ENCODE measurements at regions not wholly inside any gene's neighbourhood (a gene's known extent, or its start where the extent isn't known, plus 50 kb on each side); places are given as distances from the start of the nearest gene placed in this dataset.

DNA sequence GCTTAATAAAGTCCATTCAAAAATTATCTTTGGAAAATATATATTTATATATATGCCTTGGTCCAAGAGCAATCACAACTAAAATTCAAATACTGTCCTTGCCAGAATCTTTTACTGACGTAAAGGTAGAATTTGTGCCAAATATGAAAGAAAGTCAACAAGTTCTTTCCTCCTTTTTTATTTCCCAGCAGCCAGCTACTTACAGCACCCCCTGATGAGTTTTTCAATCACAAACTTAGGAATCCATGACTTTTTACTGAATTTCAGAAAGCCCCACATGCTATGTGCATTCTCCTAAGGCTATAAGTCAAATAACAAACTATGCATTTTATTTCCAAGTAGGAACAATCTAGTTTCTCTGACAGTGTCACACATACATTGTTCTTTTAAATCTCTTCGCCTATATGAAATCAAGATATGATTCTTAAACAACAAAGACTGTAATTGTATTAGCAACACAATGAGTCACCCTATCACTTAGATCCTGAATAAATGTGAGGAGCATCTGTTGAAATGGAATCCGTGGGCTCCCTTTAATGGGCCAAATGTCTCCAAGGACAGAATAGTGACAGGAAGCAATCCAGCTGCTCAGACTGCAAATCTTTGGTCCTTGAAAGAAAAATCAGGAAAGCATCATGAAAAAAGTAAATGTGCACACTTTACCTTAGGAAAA, 271.4 kb downstream of the DUSP6 start:
- H3K4me3 ChIP-seq (ENCODE audit: low read length), result no peak overlapping the region
- no peaks in the 10 kb centered on the region for H3K9me2 ChIP-seq (ENCODE audit: insufficient read depth, low read length)
- H3K27me3 ChIP-seq (ENCODE audit: insufficient read depth, low read depth, low read length), result no peaks in the 10 kb centered on the region
- no peak overlapping the region for H3K9ac ChIP-seq (ENCODE audit: low read length)
- no peaks in the 10 kb centered on the region for H3K9me3 ChIP-seq (ENCODE audit: low read length)
- H3K4me2 ChIP-seq (ENCODE audit: low read length), result no peak overlapping the region
- no peaks in the 10 kb centered on the region for H3F3A ChIP-seq (ENCODE audit: insufficient read depth, low read length, poor library complexity, severe bottlenecking)
- no peaks in the 10 kb centered on the region for H4K20me1 ChIP-seq (ENCODE audit: insufficient read depth)
- no peaks in the 10 kb centered on the region for H3K79me2 ChIP-seq (replicated peaks; ENCODE audit: insufficient read depth, low read length)
- no peak overlapping the region for H3K27ac ChIP-seq (ENCODE audit: low read length)
- no peak for TF ChIP-seq POLR2AphosphoS5 (IDR thresholded peaks at IDR 0.05)
- no peak for TF ChIP-seq EZH2 (IDR thresholded peaks at IDR 0.05; ENCODE audit: borderline replicate concordance, insufficient read depth, low read length, poor library complexity, severe bottlenecking)
- no peak for TF ChIP-seq MXI1 (conservative IDR thresholded peaks at IDR 0.05; ENCODE audit: poor library complexity, severe bottlenecking)
- TF ChIP-seq EP300 (conservative IDR thresholded peaks at IDR 0.05; ENCODE audit: poor library complexity, severe bottlenecking), result no peak
- no peak for TF ChIP-seq SMC3 (conservative IDR thresholded peaks at IDR 0.05; ENCODE audit: poor library complexity)
- TF ChIP-seq, protein P1, sequence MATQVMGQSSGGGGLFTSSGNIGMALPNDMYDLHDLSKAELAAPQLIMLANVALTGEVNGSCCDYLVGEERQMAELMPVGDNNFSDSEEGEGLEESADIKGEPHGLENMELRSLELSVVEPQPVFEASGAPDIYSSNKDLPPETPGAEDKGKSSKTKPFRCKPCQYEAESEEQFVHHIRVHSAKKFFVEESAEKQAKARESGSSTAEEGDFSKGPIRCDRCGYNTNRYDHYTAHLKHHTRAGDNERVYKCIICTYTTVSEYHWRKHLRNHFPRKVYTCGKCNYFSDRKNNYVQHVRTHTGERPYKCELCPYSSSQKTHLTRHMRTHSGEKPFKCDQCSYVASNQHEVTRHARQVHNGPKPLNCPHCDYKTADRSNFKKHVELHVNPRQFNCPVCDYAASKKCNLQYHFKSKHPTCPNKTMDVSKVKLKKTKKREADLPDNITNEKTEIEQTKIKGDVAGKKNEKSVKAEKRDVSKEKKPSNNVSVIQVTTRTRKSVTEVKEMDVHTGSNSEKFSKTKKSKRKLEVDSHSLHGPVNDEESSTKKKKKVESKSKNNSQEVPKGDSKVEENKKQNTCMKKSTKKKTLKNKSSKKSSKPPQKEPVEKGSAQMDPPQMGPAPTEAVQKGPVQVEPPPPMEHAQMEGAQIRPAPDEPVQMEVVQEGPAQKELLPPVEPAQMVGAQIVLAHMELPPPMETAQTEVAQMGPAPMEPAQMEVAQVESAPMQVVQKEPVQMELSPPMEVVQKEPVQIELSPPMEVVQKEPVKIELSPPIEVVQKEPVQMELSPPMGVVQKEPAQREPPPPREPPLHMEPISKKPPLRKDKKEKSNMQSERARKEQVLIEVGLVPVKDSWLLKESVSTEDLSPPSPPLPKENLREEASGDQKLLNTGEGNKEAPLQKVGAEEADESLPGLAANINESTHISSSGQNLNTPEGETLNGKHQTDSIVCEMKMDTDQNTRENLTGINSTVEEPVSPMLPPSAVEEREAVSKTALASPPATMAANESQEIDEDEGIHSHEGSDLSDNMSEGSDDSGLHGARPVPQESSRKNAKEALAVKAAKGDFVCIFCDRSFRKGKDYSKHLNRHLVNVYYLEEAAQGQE (IDR thresholded peaks at IDR 0.05; ENCODE audit: borderline replicate concordance), result no peak
- TF ChIP-seq RAD21 (conservative IDR thresholded peaks at IDR 0.05), result no peak
- TF ChIP-seq, protein P2, sequence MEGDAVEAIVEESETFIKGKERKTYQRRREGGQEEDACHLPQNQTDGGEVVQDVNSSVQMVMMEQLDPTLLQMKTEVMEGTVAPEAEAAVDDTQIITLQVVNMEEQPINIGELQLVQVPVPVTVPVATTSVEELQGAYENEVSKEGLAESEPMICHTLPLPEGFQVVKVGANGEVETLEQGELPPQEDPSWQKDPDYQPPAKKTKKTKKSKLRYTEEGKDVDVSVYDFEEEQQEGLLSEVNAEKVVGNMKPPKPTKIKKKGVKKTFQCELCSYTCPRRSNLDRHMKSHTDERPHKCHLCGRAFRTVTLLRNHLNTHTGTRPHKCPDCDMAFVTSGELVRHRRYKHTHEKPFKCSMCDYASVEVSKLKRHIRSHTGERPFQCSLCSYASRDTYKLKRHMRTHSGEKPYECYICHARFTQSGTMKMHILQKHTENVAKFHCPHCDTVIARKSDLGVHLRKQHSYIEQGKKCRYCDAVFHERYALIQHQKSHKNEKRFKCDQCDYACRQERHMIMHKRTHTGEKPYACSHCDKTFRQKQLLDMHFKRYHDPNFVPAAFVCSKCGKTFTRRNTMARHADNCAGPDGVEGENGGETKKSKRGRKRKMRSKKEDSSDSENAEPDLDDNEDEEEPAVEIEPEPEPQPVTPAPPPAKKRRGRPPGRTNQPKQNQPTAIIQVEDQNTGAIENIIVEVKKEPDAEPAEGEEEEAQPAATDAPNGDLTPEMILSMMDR (IDR thresholded peaks at IDR 0.05; ENCODE audit: poor library complexity, severe bottlenecking), result no peak
- no peak for TF ChIP-seq TAF1 (IDR thresholded peaks at IDR 0.05; ENCODE audit: low read depth)
- no peak overlapping the region for H2AFZ ChIP-seq (ENCODE audit: low read depth, low read length)
- no peaks in the 10 kb centered on the region for H3K36me3 ChIP-seq (ENCODE audit: insufficient read depth, low read length)

DNA sequence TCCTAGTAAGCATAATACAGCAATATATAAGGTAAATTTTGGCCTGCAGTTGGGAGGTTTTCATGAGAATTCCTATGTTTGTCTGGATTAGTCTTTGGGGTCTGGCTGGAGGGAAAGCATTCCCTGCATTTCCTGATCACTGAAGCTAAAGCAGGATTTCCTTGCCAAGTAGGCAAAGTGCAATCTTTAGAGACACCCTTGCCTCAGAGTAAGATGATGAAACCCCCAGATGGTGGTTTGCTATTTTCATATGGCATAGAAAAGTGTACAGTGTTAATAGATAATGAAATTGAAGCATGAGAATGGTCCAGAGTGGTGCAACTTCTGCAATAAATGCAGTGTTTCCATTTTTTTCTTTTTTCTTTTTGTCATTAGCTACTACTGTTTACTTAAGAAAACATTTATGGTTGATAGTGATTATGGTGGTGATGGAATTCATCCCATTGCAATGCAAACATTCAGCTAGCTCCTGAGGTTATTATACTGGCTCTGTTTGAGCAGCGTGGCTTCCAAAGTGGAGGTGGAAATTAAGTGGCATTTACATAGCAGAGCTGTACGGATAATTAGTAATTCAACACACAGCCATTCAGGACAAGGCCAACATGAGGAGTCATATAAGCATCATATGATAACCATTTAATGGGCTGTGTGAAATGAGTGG, 276.3 kb downstream of the DUSP6 start:
- Histone ChIP-seq H3K9ac (ENCODE audit: low read length) (no peak overlapping the region), H4K20me1 (ENCODE audit: insufficient read depth) (no peaks in the 10 kb centered on the region), H2AFZ (ENCODE audit: low read depth, low read length) (no peak overlapping the region), H3K79me2 (replicated peaks; ENCODE audit: insufficient read depth, low read length) (no peaks in the 10 kb centered on the region), H3K9me3 (ENCODE audit: low read length) (no peaks in the 10 kb centered on the region), H3K27ac (ENCODE audit: low read length) (no peak overlapping the region), H3K4me3 (ENCODE audit: low read length) (no peak overlapping the region), H3K9me2 (ENCODE audit: insufficient read depth, low read length) (no peaks in the 10 kb centered on the region), H3F3A (ENCODE audit: insufficient read depth, low read length, poor library complexity, severe bottlenecking) (no peaks in the 10 kb centered on the region), H3K36me3 (ENCODE audit: insufficient read depth, low read length) (no peaks in the 10 kb centered on the region), H3K27me3 (ENCODE audit: insufficient read depth, low read depth, low read length) (no peaks in the 10 kb centered on the region), H3K4me2 (ENCODE audit: low read length) (no peak overlapping the region)
- TF ChIP-seq RAD21 (conservative IDR thresholded peaks at IDR 0.05) (no peak), EZH2 (IDR thresholded peaks at IDR 0.05; ENCODE audit: borderline replicate concordance, insufficient read depth, low read length, poor library complexity, severe bottlenecking) (no peak), EP300 (conservative IDR thresholded peaks at IDR 0.05; ENCODE audit: poor library complexity, severe bottlenecking) (no peak), SMC3 (conservative IDR thresholded peaks at IDR 0.05; ENCODE audit: poor library complexity) (no peak), POLR2AphosphoS5 (IDR thresholded peaks at IDR 0.05) (no peak), TAF1 (IDR thresholded peaks at IDR 0.05; ENCODE audit: low read depth) (no peak), MXI1 (conservative IDR thresholded peaks at IDR 0.05; ENCODE audit: poor library complexity, severe bottlenecking) (no peak)
- TF ChIP-seq, protein P2 (IDR thresholded peaks at IDR 0.05; ENCODE audit: poor library complexity, severe bottlenecking), result no peak
- TF ChIP-seq, protein P1 (IDR thresholded peaks at IDR 0.05; ENCODE audit: borderline replicate concordance), result no peak
